K562 (cell line): ENCODE measurements at regions not wholly inside any gene's neighbourhood (a gene's known extent, or its start where the extent isn't known, plus 50 kb on each side); places are given as distances from the start of the nearest gene placed in this dataset.

Experiments
- ATAC-seq: fragments of 200-7000 bp; cut with Tn5 transposase; 3 replicates; pipeline ENCODE4 v1.9.1; 2020; ENCODE audit warnings: moderate library complexity
- BruUV-seq: library from RNA; stranded (reverse); fragments of 400-500 nt; replicated peaks from 2 replicates; lab custom pipeline; 2021; lab: Mats Ljungman, UMichigan
- CTCF ChIA-PET: fragments of 300-600 bp; formaldehyde crosslinking; extraction: SDS; loops from one replicate; lab custom pipeline; 2021; ENCODE audit warnings: low intra/inter-chr PET ratio; lab: Yijun Ruan, JAX
- POLR2A ChIA-PET: fragments of 300-600, 350-650 bp; sonication (Branson Sonifier 250); formaldehyde crosslinking; extraction: SDS; loops from one replicate; lab custom pipeline; 2021; ENCODE audit warnings: antibody characterized with exemption, inconsistent platforms; lab: Yijun Ruan, JAX
- DNase-seq, 4 experiments: peaks; one replicate each; pipeline versions ENCODE4 v3.0.0 to v3.0.0-alpha.2; 2011 to 2018; ENCODE audit warnings: low spot score in 3 of 4, mixed read lengths in 3 of 4; ENCODE audit errors: extremely low read depth in 1 of 4
- FAIRE-seq: peaks from 2 replicates; lab custom pipeline; 2011; peaks lifted over from hg19 to GRCh38; lab: Jason Lieb, UNC
- H2AFZ ChIP-seq: 2 replicates; pipeline ENCODE4 v1.6.0; 2011; ENCODE audit warnings: low read depth, low read length, control low read depth, inconsistent platforms
- H3K27ac ChIP-seq: fragments of 200-600 bp; 3 replicates; pipeline ENCODE4 v1.8.0; 2011; ENCODE audit warnings: low read depth, mild to moderate bottlenecking, control low read depth, inconsistent platforms, low read length, moderate library complexity, mixed read lengths; ENCODE audit errors: extremely low read depth
- H3K27me3 ChIP-seq, 2 experiments: fragments of 300-600 bp in 1 of 2; 2 replicates in 1 of 2; 3 replicates in 1 of 2; pipeline versions ENCODE4 v1.6.0 to v1.8.0; 2011; ENCODE audit warnings: inconsistent platforms in 2 of 2, low read length in 2 of 2, mild to moderate bottlenecking in 1 of 2, mixed read lengths in 1 of 2, moderate library complexity in 1 of 2; ENCODE audit not compliant: control insufficient read depth in 2 of 2, insufficient read depth in 2 of 2
- H3K36me3 ChIP-seq: fragments of 300-600 bp; 3 replicates; pipeline ENCODE4 v1.8.0; 2011; ENCODE audit warnings: mild to moderate bottlenecking, low read length, inconsistent platforms; ENCODE audit not compliant: control insufficient read depth, insufficient read depth
- H3K4me1 ChIP-seq, 2 experiments: fragments of 200-600 bp in 1 of 2; replicated peaks in 1 of 2; 2 replicates in 1 of 2; 3 replicates in 1 of 2; pipeline versions ENCODE4 v1.5.1 to v1.8.0; 2011; ENCODE audit warnings: inconsistent platforms in 2 of 2, low read length in 2 of 2, mild to moderate bottlenecking in 1 of 2, mixed read lengths in 1 of 2, moderate library complexity in 1 of 2; ENCODE audit not compliant: control insufficient read depth in 2 of 2, insufficient read depth in 2 of 2
- H3K4me2 ChIP-seq: 2 replicates; pipeline ENCODE4 v1.6.1; 2011; ENCODE audit warnings: low read length, control low read depth, inconsistent platforms, mixed read lengths; ENCODE audit not compliant: insufficient read depth
- H3K4me3 ChIP-seq: fragments of 200-600 bp; sonication (generic), shearing (Covaris generic); 2 replicates; pipeline ENCODE4 v1.5.1; 2016; ENCODE audit warnings: control low read depth, inconsistent platforms
- H3K79me2 ChIP-seq: fragments of 200-600 bp; 3 replicates; pipeline ENCODE4 v1.8.0; 2011; ENCODE audit warnings: low read length, inconsistent platforms; ENCODE audit not compliant: control insufficient read depth, insufficient read depth
- H3K9ac ChIP-seq, 2 experiments: 2 replicates each; pipeline versions ENCODE4 v1.6.0 to v1.6.1; 2011; ENCODE audit warnings: low read depth in 2 of 2, low read length in 2 of 2, control low read depth in 1 of 2, inconsistent platforms in 1 of 2, mild to moderate bottlenecking in 1 of 2, mixed read lengths in 1 of 2; ENCODE audit not compliant: insufficient read depth in 1 of 2
- H3K9me1 ChIP-seq: one replicate; pipeline ENCODE4 v1.6.0; 2011; ENCODE audit warnings: inconsistent platforms, mild to moderate bottlenecking, low read length, moderate library complexity; ENCODE audit not compliant: control insufficient read depth, insufficient read depth
- H3K9me3 ChIP-seq: replicated peaks from 2 replicates; pipeline ENCODE4 v1.5.1; 2011; ENCODE audit warnings: low read depth, low read length, inconsistent platforms; ENCODE audit not compliant: control insufficient read depth, insufficient read depth
- H4K20me1 ChIP-seq: replicated peaks from 2 replicates; pipeline ENCODE4 v1.6.1; 2011; ENCODE audit warnings: low read length, inconsistent platforms, mixed read lengths; ENCODE audit not compliant: control insufficient read depth, insufficient read depth
- ETS2 ChIP-seq: IDR thresholded peaks from 2 replicates; pipeline ENCODE4 v1.6.1; 2016; ENCODE audit warnings: borderline replicate concordance, missing genetic modification characterization, mild to moderate bottlenecking, moderate library complexity, missing compliant biosample characterization; ENCODE audit not compliant: poor library complexity, severe bottlenecking
- LARP7 ChIP-seq: fragments of 450-650 bp; IDR thresholded peaks from 2 replicates; pipeline ENCODE4 v1.6.1; 2016
- MBD1 ChIP-seq: fragments of 250-450 bp; sonication (Bioruptor Pico); IDR thresholded peaks from 2 replicates; pipeline ENCODE4 v1.8.0; 2022; ENCODE audit warnings: inconsistent platforms
- PRPF4 ChIP-seq: fragments of 200-400 bp; formaldehyde crosslinking; IDR thresholded peaks from one replicate; pipeline ENCODE4 v1.6.1; 2017; ENCODE audit warnings: low read length, low read depth, mild to moderate bottlenecking; ENCODE audit not compliant: insufficient read depth, poor library complexity, severe bottlenecking
- RCOR1 ChIP-seq, 2 experiments: IDR thresholded peaks; 2 replicates each; pipeline ENCODE4 v1.6.1; 2012; ENCODE audit warnings: low read depth in 2 of 2, low read length in 2 of 2, borderline replicate concordance in 1 of 2, improper control_type of control experiment in 1 of 2
- SMARCE1 ChIP-seq: fragments of 450-650 bp; IDR thresholded peaks from 2 replicates; pipeline ENCODE4 v1.7.1; 2016; ENCODE audit warnings: mild to moderate bottlenecking
- TAF1 ChIP-seq: IDR thresholded peaks from 2 replicates; pipeline ENCODE4 v1.6.1; 2011; ENCODE audit warnings: mild to moderate bottlenecking, low read length, moderate library complexity; ENCODE audit not compliant: insufficient read depth, control insufficient read depth, severe bottlenecking; ENCODE audit errors: extremely low read depth
- THRA ChIP-seq: fragments of 450-650 bp; IDR thresholded peaks from 2 replicates; pipeline ENCODE4 v1.6.1; 2017; ENCODE audit warnings: mild to moderate bottlenecking, moderate library complexity
- ZBTB12 ChIP-seq: fragments of 250-450 bp; sonication (Bioruptor Pico); IDR thresholded peaks from 2 replicates; pipeline ENCODE4 v1.4.0; 2020
- ZNF239 ChIP-seq: fragments of 250-450 bp; sonication (Bioruptor Pico); IDR thresholded peaks from 2 replicates; pipeline ENCODE4 v1.4.0; 2020; ENCODE audit warnings: mild to moderate bottlenecking
- ZNF696 ChIP-seq: fragments of 250-450 bp; sonication (Bioruptor Pico); conservative IDR thresholded peaks from 2 replicates; pipeline ENCODE4 v1.4.0; 2020; ENCODE audit warnings: mild to moderate bottlenecking, moderate library complexity
- WGBS: fragments of 100-300 bp; shearing (Covaris generic); methylation state at CpG from one replicate; pipeline ENCODE4 v1.1.6; 2016; ENCODE audit warnings: low coverage, mixed read lengths; ENCODE audit not compliant: insufficient coverage; ENCODE audit errors: missing lambda C conversion rate; 5-methylcytosine and 5-hydroxymethylcytosine counted together
- in situ Hi-C: fragments of 300-500 bp; cut with MboI; formaldehyde crosslinking; loops from 4 replicates; pipeline ENCODE4 v1.15.0; 2018; ENCODE audit warnings: inconsistent platforms, mixed read lengths
- intact Hi-C: fragments of 100-400 bp; cut with micrococcal nuclease; formaldehyde crosslinking; loops from 2 replicates; pipeline ENCODE4 v1.14.2; 2022

GRCh38 chr1:56156971-56157876, 422.1 kb downstream of the PLPP3 start:
- CTCF ChIA-PET: no interaction called here
- no peak for FAIRE-seq
- H3K27me3 ChIP-seq: no peaks in the 10 kb centered on the region

GRCh38 chr1:56153276-56153675, 426.1 kb downstream of the PLPP3 start:
- Histone ChIP-seq H3K27me3 (no peaks in the 10 kb centered on the region), H3K36me3 (no peaks in the 10 kb centered on the region), H2AFZ (no peak overlapping the region), H3K9me1 (no peaks in the 10 kb centered on the region), H3K4me2 (no peak overlapping the region), H3K27ac (no peak overlapping the region), H3K9ac (no peak overlapping the region), H3K79me2 (no peaks in the 10 kb centered on the region), H3K9me3 (no peaks in the 10 kb centered on the region), H4K20me1 (no peaks in the 10 kb centered on the region), H3K4me1 (no peaks in the 10 kb centered on the region), H3K4me3 (no peak overlapping the region)
- ATAC-seq (no peak), FAIRE-seq (no peak), DNase-seq (no peak)
- WGBS: 0% methylated on average over 2 of the region's 2 CpGs
- intact Hi-C loops (no loop called here), in situ Hi-C loops (no loop called here)
- BruUV-seq: no TSS peak
- ChIA-PET CTCF (no interaction called here), POLR2A (no interaction called here)
- TF ChIP-seq ZNF239 (CRISPR knock-in tag) (no peak), ZNF696 (CRISPR knock-in tag) (no peak), ETS2 (tag) (no peak), ZBTB12 (CRISPR knock-in tag) (no peak), MBD1 (no peak), RCOR1 (IDR thresholded peaks at IDR 0.05; ENCODE audit: borderline replicate concordance in 1 of 2, low read depth in 2 of 2, low read length in 2 of 2) (no peak), PRPF4 (no peak), THRA (no peak)

More at GRCh38 chr1:56156971-56157876, 422.1 kb downstream of the PLPP3 start:
- intact Hi-C loops: no loop called here
- Histone ChIP-seq H3K4me3 (no peak overlapping the region), H3K36me3 (no peaks in the 10 kb centered on the region), H3K9ac (no peak overlapping the region), H3K27ac (no peak overlapping the region), H4K20me1 (no peaks in the 10 kb centered on the region), H3K4me1 (no peaks in the 10 kb centered on the region), H2AFZ (no peak overlapping the region), H3K79me2 (no peaks in the 10 kb centered on the region), H3K9me1 (no peaks in the 10 kb centered on the region), H3K9me3 (no peaks in the 10 kb centered on the region), H3K4me2 (no peak overlapping the region)
- TF ChIP-seq ETS2 (tag): no peak
- TF ChIP-seq SMARCE1: no peak
- no peak for TF ChIP-seq LARP7
- no peak for TF ChIP-seq TAF1
- DNase-seq (no peak), ATAC-seq (no peak)
- POLR2A ChIA-PET: no interaction called here
- no TSS peak for BruUV-seq
- in situ Hi-C loops: no loop called here
- WGBS: 0% methylated on average over 5 of the region's 5 CpGs
